Stimulated activated naive CD8-positive, alpha-beta T cell treated with anti-CD3 and anti-CD28 coated beads, Interleukin-15, Interleukin-2, amounts not matched to agents 100 ng/mL and 50 ng/mL, for 24 hours (primary cell): ENCODE measurements at regions not wholly inside any gene's neighbourhood (a gene's known extent, or its start where the extent isn't known, plus 50 kb on each side); places are given as distances from the start of the nearest gene placed in this dataset.
A peak's percentile ranks its signal among the peaks of the same experiment; 100 is the strongest.
"Not testable (repeated sequence)": the region's sequence is repeated elsewhere in the genome, so short reads cannot be mapped to it uniquely, and the experiment has no call there.

Source experiments
- H3K27ac Mint-ChIP-seq: one replicate; pipeline ENCODE4 v1.8.0; 2021; ENCODE audit warnings: mild to moderate bottlenecking, mixed read lengths
- H3K27me3 Mint-ChIP-seq: one replicate; pipeline ENCODE4 v1.8.0; 2021; ENCODE audit warnings: mixed read lengths
- H3K36me3 Mint-ChIP-seq: one replicate; pipeline ENCODE4 v1.8.0; 2021; ENCODE audit warnings: low read depth, mixed read lengths
- H3K4me1 Mint-ChIP-seq: one replicate; pipeline ENCODE4 v1.8.0; 2021; ENCODE audit warnings: low read depth, mixed read lengths
- H3K4me3 Mint-ChIP-seq: one replicate; pipeline ENCODE4 v1.8.0; 2021; ENCODE audit warnings: mild to moderate bottlenecking, mixed read lengths
- H3K9me3 Mint-ChIP-seq: one replicate; pipeline ENCODE4 v1.8.0; 2021; ENCODE audit warnings: mixed read lengths

GRCh38 chr22:49515475-49515874, 312.2 kb downstream of the BRD1 start:
- Mint-ChIP-seq H3K9me3 (peaks cover 13% of the 10 kb centered on the region), H3K27ac (no peak overlapping the region), H3K4me3 (no peak overlapping the region), H3K27me3 (peaks cover 8% of the 10 kb centered on the region), H3K4me1 (peaks cover 5% of the 10 kb centered on the region), H3K36me3 (peaks cover 10% of the 10 kb centered on the region)

GRCh38 chr22:49514641-49515040, 313.0 kb downstream of the BRD1 start:
- Mint-ChIP-seq H3K4me1 (peaks cover 5% of the 10 kb centered on the region), H3K27ac (no peak overlapping the region), H3K36me3 (peaks cover 10% of the 10 kb centered on the region), H3K4me3 (no peak overlapping the region), H3K9me3 (peaks cover 17% of the 10 kb centered on the region), H3K27me3 (peaks cover 8% of the 10 kb centered on the region)

- Mint-ChIP-seq H3K27ac (no peak overlapping the region), H3K4me1 (peaks cover 5% of the 10 kb centered on the region), H3K36me3 (peaks cover 10% of the 10 kb centered on the region), H3K9me3 (peaks cover 17% of the 10 kb centered on the region), H3K4me3 (no peak overlapping the region), H3K27me3 (peaks cover 4% of the 10 kb centered on the region)
Measured at GRCh38 chr22:49514211-49514610, 313.5 kb downstream of the BRD1 start.

DNA sequence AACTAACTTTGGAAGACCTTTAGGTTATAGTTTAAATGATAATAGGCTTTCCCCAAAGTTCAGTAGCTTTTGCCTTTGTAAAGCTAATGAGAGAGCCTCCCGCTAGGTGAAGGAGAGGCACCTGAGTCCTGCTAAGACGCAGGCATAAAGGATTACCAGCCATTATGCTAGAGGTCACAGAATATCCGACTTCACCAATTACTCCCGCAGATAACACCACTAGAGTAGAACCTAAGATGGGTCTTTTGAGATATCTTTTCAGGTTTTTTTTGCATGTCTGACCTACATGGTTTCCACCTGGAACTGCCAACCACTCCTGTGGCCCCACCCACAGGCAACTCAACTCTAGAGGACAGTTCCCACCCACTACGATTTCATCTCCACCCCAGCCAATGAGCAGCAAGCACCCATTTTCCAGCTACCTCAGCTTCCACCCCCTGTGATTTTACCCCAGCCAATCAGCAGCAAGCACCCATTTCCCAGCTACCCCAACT, 314.3 kb downstream of the BRD1 start:
- H3K9me3 Mint-ChIP-seq = peaks cover 17% of the 10 kb centered on the region
- no peak overlapping the region for H3K27ac Mint-ChIP-seq
- H3K36me3 Mint-ChIP-seq = peaks cover 10% of the 10 kb centered on the region
- peaks cover 5% of the 10 kb centered on the region for H3K4me1 Mint-ChIP-seq
- no peaks in the 10 kb centered on the region for H3K27me3 Mint-ChIP-seq
- H3K4me3 Mint-ChIP-seq = no peak overlapping the region

DNA sequence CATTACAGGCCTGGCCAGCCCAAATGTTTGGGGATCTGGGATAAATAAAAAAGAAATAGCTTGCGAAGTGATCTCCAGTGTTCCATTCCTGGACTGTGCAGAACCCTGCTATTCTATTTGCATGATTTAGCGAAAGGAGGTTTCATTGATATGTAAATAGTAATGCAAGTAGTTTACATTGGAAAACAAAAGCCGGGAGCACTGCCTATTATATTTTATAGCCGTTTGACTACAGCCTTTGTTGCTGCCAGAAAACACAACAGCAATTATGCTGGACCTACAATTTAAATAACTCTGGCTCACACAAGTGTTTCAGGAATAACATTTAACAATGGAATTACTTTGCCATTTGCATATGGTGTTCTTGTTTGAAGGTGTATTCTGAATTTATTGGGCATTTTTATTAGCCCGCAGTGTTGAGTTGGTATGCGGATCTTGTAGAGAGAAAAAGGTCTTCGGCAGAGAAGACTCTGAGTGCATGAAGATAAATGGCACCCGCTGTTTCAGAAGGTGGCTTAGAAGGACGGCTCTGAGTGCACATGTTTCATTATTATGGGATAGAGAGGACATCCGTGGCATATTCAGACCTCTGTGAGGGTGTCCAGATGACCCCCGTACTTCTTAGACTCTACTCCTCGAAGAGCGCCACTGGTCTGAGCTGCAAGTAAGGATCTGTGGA, 315.0 kb downstream of the BRD1 start:
- H3K4me1 Mint-ChIP-seq = peaks cover 5% of the 10 kb centered on the region
- H3K27ac Mint-ChIP-seq = no peak overlapping the region
- peaks cover 10% of the 10 kb centered on the region for H3K36me3 Mint-ChIP-seq
- no peak overlapping the region for H3K4me3 Mint-ChIP-seq
- no peaks in the 10 kb centered on the region for H3K27me3 Mint-ChIP-seq
- H3K9me3 Mint-ChIP-seq = peaks cover 20% of the 10 kb centered on the region

DNA sequence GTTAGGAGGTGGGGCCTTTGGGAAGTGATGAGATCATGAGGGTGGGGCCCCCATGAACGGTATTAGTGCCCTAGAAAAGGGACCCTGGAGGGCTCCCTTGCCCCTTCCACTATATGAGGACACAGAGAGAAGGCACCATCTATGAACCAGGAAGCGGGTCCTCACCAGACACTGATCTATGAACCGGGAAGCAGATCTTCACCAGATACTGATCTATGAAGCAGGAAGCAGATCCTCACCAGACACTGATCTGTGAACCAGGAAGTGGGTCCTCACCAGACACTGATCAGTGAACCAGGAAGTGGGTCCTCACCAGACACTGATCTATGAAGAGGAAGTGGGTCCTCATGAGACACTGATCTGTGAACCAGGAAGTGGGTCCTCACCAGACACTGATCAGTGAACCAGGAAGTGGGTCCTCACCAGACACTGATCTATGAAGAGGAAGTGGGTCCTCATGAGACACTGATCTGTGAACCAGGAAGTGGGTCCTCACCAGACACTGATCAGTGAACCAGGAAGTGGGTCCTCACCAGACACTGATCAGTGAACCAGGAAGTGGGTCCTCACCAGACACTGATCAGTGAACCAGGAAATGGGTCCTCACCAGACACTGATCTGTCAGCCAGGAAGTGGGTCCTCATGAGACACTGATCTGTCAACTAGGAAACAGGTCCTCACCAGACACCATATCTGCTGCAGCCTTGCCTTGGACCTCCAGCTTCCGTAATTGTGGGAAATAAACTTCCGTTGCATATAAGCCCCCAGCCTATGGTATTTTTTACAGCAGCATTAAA, 316.1 kb downstream of the BRD1 start:
- Mint-ChIP-seq H3K36me3 (peaks cover 10% of the 10 kb centered on the region), H3K9me3 (peaks cover 20% of the 10 kb centered on the region), H3K27ac (peak overlapping the region; percentile 89)
- H3K4me1 Mint-ChIP-seq, H3K4me3 Mint-ChIP-seq, H3K27me3 Mint-ChIP-seq: not testable (repeated sequence)

DNA sequence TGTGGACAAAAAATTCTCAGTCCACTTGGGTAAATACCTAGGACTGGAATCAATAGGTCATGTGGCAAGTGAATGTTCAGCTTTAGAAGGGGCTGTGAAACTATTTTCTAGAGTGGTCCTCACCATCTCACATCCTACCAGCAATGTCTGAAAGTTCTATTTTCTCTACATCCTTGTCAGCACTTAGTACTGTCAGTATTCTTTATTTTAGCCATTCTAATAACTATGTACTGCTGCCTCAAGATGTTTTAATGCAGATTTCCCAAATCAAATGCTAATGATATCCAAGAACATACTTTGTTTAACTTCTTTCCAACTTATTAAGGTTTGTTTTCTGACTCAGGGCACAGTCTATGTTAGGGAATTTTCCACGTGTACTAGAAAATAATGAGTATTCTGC, 317.0 kb downstream of the BRD1 start:
- Mint-ChIP-seq H3K9me3 (peaks cover 23% of the 10 kb centered on the region), H3K27me3 (no peaks in the 10 kb centered on the region), H3K4me3 (no peak overlapping the region), H3K36me3 (peaks cover 10% of the 10 kb centered on the region), H3K27ac (peak overlapping the region; percentile 89), H3K4me1 (peaks cover 5% of the 10 kb centered on the region)

DNA sequence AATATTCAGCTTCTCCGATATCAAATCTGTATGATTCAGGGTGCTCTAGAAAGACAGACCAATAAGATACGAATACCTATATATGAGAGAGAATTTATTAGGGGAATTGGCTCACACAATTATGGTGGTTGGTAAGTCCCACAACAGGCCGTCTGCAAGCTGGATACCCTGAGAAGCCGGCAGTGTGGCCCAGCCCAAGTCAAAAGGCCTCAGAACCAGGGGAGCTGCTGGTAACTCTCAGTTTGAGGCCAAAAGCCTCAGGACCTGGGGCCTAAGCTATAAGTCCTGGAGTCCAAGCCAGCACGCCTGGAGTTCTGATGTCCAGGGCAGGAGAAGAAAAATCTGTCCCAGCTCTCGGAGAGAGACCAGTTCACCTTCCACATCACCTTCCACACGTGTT, 318.7 kb downstream of the BRD1 start:
- H3K4me3 Mint-ChIP-seq = no peak overlapping the region
- peaks cover 10% of the 10 kb centered on the region for H3K36me3 Mint-ChIP-seq
- H3K27ac Mint-ChIP-seq = no peak overlapping the region
- H3K4me1 Mint-ChIP-seq = peaks cover 5% of the 10 kb centered on the region
- H3K9me3 Mint-ChIP-seq = peaks cover 23% of the 10 kb centered on the region
- no peaks in the 10 kb centered on the region for H3K27me3 Mint-ChIP-seq

DNA sequence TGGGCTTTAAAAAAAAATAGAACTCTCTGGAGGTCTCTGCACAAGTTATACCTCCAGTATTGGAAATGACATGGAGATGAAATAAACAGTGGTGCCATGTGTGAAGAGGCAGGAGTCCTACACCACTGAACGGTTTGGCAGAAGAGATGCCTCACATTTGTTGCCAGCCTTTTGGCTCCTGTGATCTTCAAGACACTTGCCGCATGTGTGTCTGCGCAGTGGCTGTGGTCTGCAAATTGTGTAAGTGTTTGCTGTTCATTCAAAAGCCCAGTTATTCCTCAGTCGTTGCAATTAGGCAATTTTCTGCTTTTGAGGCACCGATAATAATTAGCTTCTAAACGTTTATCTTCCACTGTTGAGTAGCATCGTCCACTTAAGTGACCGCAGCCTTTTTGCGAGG, 319.1 kb downstream of the BRD1 start:
- peaks cover 5% of the 10 kb centered on the region for H3K4me1 Mint-ChIP-seq
- no peaks in the 10 kb centered on the region for H3K27me3 Mint-ChIP-seq
- H3K4me3 Mint-ChIP-seq = no peak overlapping the region
- H3K27ac Mint-ChIP-seq = no peak overlapping the region
- H3K36me3 Mint-ChIP-seq = peaks cover 8% of the 10 kb centered on the region
- peaks cover 23% of the 10 kb centered on the region for H3K9me3 Mint-ChIP-seq

DNA sequence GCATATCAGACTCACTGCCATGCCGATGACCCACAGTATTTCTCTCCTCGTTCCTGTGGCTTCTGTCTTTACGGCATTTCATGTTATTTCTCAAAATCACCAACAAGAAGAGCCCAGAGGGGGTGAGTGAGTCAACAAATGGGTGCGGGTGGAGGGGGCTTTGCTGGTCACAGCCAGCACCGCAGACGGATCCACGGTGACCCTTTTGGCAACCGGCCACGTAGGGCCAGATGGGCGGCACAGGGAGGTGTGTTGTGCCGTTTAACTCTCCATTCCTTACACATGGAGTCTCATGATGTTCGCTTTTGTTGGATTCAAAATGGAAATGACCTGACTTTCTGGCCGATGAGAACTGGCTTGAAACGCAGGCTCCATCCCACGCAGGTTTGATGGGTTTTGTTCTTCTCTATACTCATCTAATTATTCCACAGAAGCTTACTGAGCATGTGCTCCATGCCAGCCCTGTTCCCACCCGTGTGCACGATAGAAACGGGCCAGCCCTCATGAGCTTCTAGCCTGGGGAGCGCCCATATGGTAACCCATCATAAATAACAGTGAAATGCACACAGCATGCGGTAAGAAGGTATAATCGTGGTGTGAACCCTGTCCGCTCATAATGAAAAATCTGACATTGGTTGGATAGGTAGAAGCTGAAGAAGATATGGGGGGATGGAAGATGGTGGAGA, 319.9 kb downstream of the BRD1 start:
- peaks cover 5% of the 10 kb centered on the region for H3K4me1 Mint-ChIP-seq
- no peak overlapping the region for H3K27ac Mint-ChIP-seq
- H3K27me3 Mint-ChIP-seq = no peaks in the 10 kb centered on the region
- H3K4me3 Mint-ChIP-seq = no peak overlapping the region
- H3K9me3 Mint-ChIP-seq = peaks cover 23% of the 10 kb centered on the region
- peaks cover 6% of the 10 kb centered on the region for H3K36me3 Mint-ChIP-seq

- Mint-ChIP-seq H3K27me3 (no peaks in the 10 kb centered on the region), H3K4me3 (no peak overlapping the region), H3K9me3 (peaks cover 16% of the 10 kb centered on the region), H3K4me1 (no peaks in the 10 kb centered on the region), H3K36me3 (peaks cover 3% of the 10 kb centered on the region), H3K27ac (no peak overlapping the region)
Measured at GRCh38 chr22:49506010-49506400, 321.7 kb downstream of the BRD1 start.

DNA sequence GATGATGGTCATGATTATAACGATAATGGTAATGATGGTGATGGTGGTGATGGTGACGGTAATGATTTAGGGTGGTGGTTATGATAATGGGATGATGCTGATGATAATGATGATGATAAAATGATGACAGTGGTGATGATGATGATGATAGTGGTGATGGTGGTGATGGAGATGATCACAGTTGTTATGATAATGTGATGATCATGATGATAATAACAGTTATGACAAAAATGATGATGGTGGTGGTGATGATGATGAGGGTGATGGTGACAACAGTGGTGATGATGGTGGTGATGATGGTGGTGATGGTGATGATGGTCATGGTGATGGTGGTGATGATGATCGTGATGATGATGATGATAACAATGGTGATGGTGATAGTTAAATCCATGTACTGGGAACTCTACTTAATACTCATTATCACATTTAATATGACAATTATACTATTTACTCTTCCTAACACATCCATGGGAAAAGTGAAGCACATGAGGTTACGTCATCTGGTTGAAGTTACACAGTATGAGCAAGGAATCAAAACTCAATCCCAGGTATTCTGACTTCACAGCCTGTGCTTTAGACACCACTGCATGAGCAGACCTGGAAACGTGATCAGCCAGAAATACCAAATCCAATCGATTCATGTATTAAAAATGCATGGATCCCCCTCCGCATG, 322.2 kb downstream of the BRD1 start:
- no peak overlapping the region for H3K4me3 Mint-ChIP-seq
- H3K4me1 Mint-ChIP-seq = no peaks in the 10 kb centered on the region
- no peaks in the 10 kb centered on the region for H3K36me3 Mint-ChIP-seq
- H3K27ac Mint-ChIP-seq = no peak overlapping the region
- H3K9me3 Mint-ChIP-seq = peaks cover 10% of the 10 kb centered on the region
- no peaks in the 10 kb centered on the region for H3K27me3 Mint-ChIP-seq

DNA sequence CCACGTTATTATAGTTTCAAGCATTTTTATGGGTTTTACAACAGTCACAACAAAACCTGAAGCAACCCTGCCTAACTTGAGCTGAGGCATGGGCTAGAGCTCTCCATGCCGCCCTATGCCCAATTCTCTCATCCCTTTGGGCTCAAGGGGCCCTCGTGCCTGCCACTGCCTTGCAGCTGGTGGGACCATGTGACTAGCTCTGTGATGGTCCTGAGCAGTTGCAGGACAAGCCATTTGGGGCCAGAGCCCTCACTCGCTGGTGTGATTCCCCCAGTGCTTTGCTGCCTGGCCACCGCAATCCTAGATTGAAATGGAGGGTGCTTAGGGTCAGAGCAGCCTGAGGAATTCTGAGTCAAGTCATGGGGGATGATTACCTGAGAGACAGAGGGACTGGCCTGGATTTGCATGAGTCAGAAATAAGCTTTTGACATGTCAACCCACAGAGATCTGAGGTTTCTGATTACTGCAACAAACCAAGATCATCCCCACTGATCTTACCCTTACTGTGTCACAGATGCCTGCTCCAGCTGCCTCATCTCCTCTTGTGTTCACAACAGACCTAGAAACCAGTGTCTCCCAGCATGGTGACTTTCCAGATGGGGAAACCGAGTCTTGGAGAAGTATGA, 323.7 kb downstream of the BRD1 start:
- Mint-ChIP-seq H3K27ac (no peak overlapping the region), H3K9me3 (peaks cover 7% of the 10 kb centered on the region), H3K4me1 (no peaks in the 10 kb centered on the region), H3K36me3 (no peaks in the 10 kb centered on the region), H3K27me3 (no peaks in the 10 kb centered on the region), H3K4me3 (no peak overlapping the region)

DNA sequence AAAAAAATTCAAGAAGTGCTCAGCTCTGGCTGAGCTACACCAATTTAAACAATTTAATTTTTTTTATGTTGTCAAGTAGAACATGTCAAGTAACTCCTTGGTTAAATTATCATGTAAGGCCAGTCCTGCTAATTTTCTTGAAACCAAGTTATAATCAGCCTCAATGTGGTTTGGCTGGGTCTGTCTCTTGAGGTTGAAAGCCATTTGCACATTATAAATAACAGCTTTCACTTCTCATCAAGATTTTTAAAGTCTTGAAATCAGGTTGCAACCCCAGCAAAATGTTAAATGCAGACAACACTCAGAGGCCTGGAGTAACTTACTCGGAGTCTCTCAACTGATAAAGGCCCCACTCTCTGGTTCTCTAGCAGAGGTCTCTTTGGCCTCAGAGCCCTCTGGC, 324.4 kb downstream of the BRD1 start:
- no peaks in the 10 kb centered on the region for H3K27me3 Mint-ChIP-seq
- no peaks in the 10 kb centered on the region for H3K4me1 Mint-ChIP-seq
- H3K9me3 Mint-ChIP-seq = peaks cover 7% of the 10 kb centered on the region
- no peak overlapping the region for H3K27ac Mint-ChIP-seq
- H3K4me3 Mint-ChIP-seq = no peak overlapping the region
- H3K36me3 Mint-ChIP-seq = no peaks in the 10 kb centered on the region
